Liver (tissue), 3 donors: ENCODE measurements at regions not wholly inside any gene's neighbourhood (a gene's known extent, or its start where the extent isn't known, plus 50 kb on each side); places are given as distances from the start of the nearest gene placed in this dataset.

Experiments
- ATF3 ChIP-seq: IDR thresholded peaks from 2 replicates; pipeline ENCODE4 v1.6.1; 2016; ENCODE audit warnings: antibody characterized with exemption
- CTCF ChIP-seq: fragments of 150-350 bp; IDR thresholded peaks from 2 replicates; pipeline ENCODE4 v1.5.1; 2017; ENCODE audit warnings: improper control_type of control experiment, low read depth, low read length; ENCODE audit not compliant: missing input control
- EGR1 ChIP-seq, 2 donors: IDR thresholded peaks; 2 replicates each; pipeline ENCODE4 v1.6.1; 2016 to 2018; ENCODE audit warnings: antibody characterized with exemption in 2 of 2, low read depth in 2 of 2
- FOXA1 ChIP-seq: IDR thresholded peaks from 2 replicates; pipeline ENCODE4 v1.6.1; 2016; ENCODE audit warnings: antibody characterized with exemption
- GABPA ChIP-seq, 2 donors: IDR thresholded peaks in 1 of 2; conservative IDR thresholded peaks in 1 of 2; 2 replicates each; pipeline ENCODE4 v1.6.1; 2016; ENCODE audit warnings: antibody characterized with exemption in 2 of 2, mild to moderate bottlenecking in 1 of 2, moderate library complexity in 1 of 2
- HNF4A ChIP-seq, 2 donors: conservative IDR thresholded peaks; 2 replicates each; pipeline ENCODE4 v1.6.1; 2016; ENCODE audit warnings: antibody characterized with exemption in 2 of 2, mild to moderate bottlenecking in 2 of 2
- MAX ChIP-seq: IDR thresholded peaks from 2 replicates; pipeline ENCODE4 v1.6.1; 2016; ENCODE audit warnings: antibody characterized with exemption
- NR2F2 ChIP-seq: IDR thresholded peaks from 2 replicates; pipeline ENCODE4 v1.6.1; 2016; ENCODE audit warnings: antibody characterized with exemption
- RAD21 ChIP-seq, 2 donors: IDR thresholded peaks; 2 replicates each; pipeline ENCODE4 v1.6.1; 2016; ENCODE audit warnings: antibody characterized with exemption in 2 of 2, mild to moderate bottlenecking in 2 of 2
- REST ChIP-seq: IDR thresholded peaks from 2 replicates; pipeline ENCODE4 v1.6.1; 2016; ENCODE audit warnings: antibody characterized with exemption, mild to moderate bottlenecking
- SP1 ChIP-seq: IDR thresholded peaks from 2 replicates; pipeline ENCODE4 v1.6.1; 2018; ENCODE audit warnings: antibody characterized with exemption, mild to moderate bottlenecking
- TAF1 ChIP-seq: conservative IDR thresholded peaks from 2 replicates; pipeline ENCODE4 v1.6.1; 2016; ENCODE audit warnings: antibody characterized with exemption, mild to moderate bottlenecking
- YY1 ChIP-seq: IDR thresholded peaks from 2 replicates; pipeline ENCODE4 v1.6.1; 2016; ENCODE audit warnings: antibody characterized with exemption, mild to moderate bottlenecking
- ZBTB33 ChIP-seq: IDR thresholded peaks from 2 replicates; pipeline ENCODE4 v1.6.1; 2016; ENCODE audit warnings: antibody characterized with exemption
- donor health status: healthy.
- donor health status: healthy.

- TF ChIP-seq CTCF (no peak), MAX (no peak), RAD21 (IDR thresholded peaks at IDR 0.05) (no peak), REST (no peak), FOXA1 (no peak), ZBTB33 (no peak), YY1 (no peak), GABPA (IDR thresholded peaks at IDR 0.05 in 1 of 2, conservative IDR thresholded peaks at IDR 0.05 in 1 of 2) (no peak), ATF3 (no peak), TAF1 (no peak), NR2F2 (no peak), EGR1 (IDR thresholded peaks at IDR 0.05; ENCODE audit: low read depth in 2 of 2) (no peak), SP1 (no peak), HNF4A (conservative IDR thresholded peaks at IDR 0.05) (no peak)
Observed at GRCh38 chr13:38606699-38607535, 80.0 kb upstream of the FREM2 start.
